ENCODE measurements at regions not wholly inside any gene's neighbourhood (a gene's known extent, or its start where the extent isn't known, plus 50 kb on each side); places are given as distances from the start of the nearest gene placed in this dataset.
"Not testable (repeated sequence)": the region's sequence is repeated elsewhere in the genome, so short reads cannot be mapped to it uniquely, and the experiment has no call there.

- DNase-seq (ENCODE audit: low spot score in 2 of 2) (no peak), FAIRE-seq (no peak)
Measured at GRCh38 chr12:105622220-105622619, 291.7 kb downstream of the C12orf75 start.

DNA sequence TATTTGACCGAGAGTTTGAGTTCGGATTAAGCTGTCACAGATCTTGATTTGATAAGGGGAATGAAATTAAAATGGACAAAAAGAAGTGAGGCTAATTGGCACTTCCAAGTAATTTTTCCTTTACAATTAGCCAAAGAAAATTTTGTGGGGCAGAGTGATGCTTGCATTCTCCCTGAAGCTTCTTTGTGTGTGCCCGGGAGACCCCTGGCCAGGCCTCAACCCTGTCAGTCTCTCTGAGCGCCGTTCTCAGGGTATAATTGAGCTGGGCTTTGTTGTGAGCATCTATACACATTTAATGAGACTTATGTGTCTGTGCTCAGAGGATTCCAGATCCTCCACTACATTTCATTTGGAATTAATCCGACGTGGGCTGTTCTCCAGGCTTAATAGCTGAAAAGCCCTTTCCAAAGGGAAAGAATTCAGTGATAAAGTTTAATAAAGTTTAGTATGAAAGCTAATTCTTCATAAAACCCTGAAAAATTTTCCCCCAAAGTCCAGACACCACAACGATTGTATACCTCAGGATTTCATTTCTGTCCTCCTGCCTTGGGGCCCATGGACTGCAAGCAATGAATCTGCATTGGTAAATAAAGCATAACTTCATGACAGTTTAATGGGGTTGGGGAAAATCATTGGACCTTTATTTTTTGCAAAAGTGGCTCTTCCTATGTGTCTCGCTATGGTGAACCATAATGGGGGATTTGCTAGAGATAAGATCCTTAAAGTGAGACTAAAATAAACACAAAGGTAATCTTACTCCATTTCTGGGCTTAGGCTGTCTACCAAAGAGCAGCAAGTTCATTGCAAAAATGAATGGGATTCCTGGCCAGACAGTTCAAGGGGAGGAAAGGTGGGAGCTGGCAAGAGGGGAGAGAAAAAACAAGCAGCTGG, 292.6 kb downstream of the C12orf75 start:
- no peak for FAIRE-seq

GRCh38 chr12:105626653-105627052, 296.2 kb downstream of the C12orf75 start:
- no peak for FAIRE-seq
- DNase-seq (ENCODE audit: low spot score in 2 of 2), result no peak

More for the DNA sequence above, 292.6 kb downstream of the C12orf75 start:
- no peak for DNase-seq (ENCODE audit: low spot score in 2 of 2)

GRCh38 chr12:105637470-105637869, 307.0 kb downstream of the C12orf75 start:
- DNase-seq (ENCODE audit: low spot score in 2 of 2) (no peak), FAIRE-seq (no peak)

- no peak for FAIRE-seq
Measured at GRCh38 chr12:105640761-105641160, 310.3 kb downstream of the C12orf75 start.

GRCh38 chr12:105641749-105642148, 311.3 kb downstream of the C12orf75 start:
- FAIRE-seq (no peak), DNase-seq (ENCODE audit: low spot score in 2 of 2) (no peak)

More at GRCh38 chr12:105640761-105641160, 310.3 kb downstream of the C12orf75 start:
- no peak for DNase-seq (ENCODE audit: low spot score in 2 of 2)

DNA sequence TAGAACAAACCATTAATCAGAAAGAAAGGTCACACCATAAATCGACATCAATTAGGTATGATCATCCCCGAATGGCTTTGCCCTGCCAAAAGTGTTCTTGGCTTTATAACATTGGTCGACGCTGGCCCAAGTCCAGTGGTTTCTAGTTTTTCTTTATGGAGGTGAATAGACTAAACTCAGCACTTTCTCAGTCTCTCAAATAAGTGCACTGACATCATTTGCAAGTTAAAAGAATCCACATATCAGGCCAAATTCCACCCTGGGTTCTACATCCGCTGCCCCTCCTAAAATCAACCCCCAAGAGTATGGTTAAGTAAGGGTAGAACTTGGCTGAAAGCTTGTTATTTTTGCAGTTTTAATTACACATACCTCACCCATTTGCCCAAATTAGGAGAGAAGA, 314.3 kb downstream of the C12orf75 start:
- DNase-seq (ENCODE audit: low spot score in 2 of 2) (no peak), FAIRE-seq (no peak)

DNA sequence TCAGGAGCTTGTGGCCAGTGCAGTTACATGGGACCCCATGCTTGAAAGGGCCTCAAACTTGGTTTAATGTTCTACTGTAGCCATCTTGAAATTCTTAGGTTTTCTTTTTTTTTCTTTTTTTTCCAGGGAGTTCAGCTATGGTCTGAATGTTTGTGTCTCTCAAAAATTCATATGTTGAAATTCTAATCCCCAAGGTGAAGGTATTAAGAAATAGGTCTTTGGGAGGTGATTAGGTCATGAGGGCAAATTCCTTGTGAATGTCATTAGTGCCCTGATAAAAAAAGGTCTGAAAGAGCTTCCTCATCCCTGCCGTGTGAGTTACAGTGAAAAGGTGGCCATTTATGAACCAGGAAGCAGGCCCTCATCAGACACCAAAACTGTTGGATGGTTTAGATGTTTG, 324.1 kb downstream of the C12orf75 start:
- FAIRE-seq, result no peak
- no peak for DNase-seq (ENCODE audit: low spot score in 2 of 2)

- FAIRE-seq (no peak), DNase-seq (ENCODE audit: low spot score in 2 of 2) (no peak)
Measured at GRCh38 chr12:105658389-105658788, 327.9 kb downstream of the C12orf75 start.

- DNase-seq (ENCODE audit: low spot score in 2 of 2) (no peak), FAIRE-seq (no peak)
Measured at GRCh38 chr12:105659355-105660075, 329.0 kb downstream of the C12orf75 start.

DNA sequence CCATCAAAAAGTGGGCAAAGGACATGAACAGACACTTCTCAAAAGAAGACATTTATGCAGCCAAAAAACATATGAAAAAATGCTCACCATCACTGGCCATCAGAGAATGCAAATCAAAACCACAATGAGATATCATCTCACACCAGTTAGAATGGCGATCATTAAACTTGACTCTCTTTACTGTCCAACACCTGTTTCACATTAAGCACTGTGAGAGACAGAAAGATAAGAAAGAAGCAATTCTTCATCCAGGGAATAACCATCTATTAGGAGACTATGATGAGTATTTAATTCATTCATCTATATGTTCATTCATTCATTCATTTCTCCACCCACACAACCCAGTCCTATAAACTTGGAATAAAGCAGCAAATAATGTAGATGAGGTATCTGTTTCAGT, 334.3 kb downstream of the C12orf75 start:
- not testable (repeated sequence) for FAIRE-seq; DNase-seq (ENCODE audit: low spot score in 2 of 2)

DNA sequence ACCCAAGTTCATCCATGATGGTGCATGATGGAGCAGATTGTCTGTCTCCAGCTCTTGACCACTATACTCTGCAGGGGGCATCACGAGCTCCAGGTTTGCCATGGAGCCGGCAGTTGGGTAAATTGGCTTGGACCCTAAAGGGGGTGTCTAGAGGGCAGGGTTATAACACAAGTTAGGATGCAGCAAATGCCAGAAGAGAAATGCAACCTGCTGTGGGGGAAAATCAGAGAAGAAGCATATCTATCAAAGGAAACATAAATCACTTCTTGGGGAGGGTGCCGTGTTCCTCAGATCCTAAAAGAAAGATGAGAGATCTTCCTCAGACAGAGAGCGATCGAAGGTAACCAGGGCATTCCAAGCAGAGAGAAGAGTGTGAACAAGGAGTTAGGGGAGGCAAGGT, 334.9 kb downstream of the C12orf75 start:
- no peak for DNase-seq (ENCODE audit: low spot score in 2 of 2)
- no peak for FAIRE-seq

- DNase-seq (ENCODE audit: low spot score in 2 of 2) (no peak), FAIRE-seq (no peak)
Measured at GRCh38 chr12:105667973-105668743, 337.7 kb downstream of the C12orf75 start.

- FAIRE-seq (no peak), DNase-seq (ENCODE audit: low spot score in 2 of 2) (no peak)
Measured at GRCh38 chr12:105670672-105671071, 340.2 kb downstream of the C12orf75 start.

DNA sequence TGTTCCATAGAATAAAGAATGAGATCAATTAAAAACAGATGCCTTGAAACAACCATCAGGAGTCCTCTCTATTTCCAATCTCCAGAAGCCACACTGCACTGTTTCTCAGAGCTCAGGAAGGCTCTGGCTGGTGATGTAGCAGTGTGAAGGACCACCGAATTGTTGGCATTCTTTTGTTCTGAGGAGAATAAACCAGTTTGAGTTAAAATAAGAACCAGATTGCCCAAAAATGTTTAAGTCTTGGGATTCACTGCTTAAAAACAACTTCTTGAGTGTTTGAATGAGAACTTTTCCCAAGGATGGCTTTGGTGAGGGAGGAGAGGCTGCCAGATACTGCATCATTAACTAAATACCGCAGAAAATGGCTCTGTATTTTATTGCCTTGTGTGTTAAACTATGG, 341.2 kb downstream of the C12orf75 start:
- FAIRE-seq, result no peak
- no peak for DNase-seq (ENCODE audit: low spot score in 2 of 2)

GRCh38 chr12:105672121-105672975, 341.9 kb downstream of the C12orf75 start:
- DNase-seq (ENCODE audit: low spot score in 2 of 2) (no peak), FAIRE-seq (no peak)

- FAIRE-seq, result no peak
Measured at GRCh38 chr12:105674871-105675699, 344.6 kb downstream of the C12orf75 start.

DNA sequence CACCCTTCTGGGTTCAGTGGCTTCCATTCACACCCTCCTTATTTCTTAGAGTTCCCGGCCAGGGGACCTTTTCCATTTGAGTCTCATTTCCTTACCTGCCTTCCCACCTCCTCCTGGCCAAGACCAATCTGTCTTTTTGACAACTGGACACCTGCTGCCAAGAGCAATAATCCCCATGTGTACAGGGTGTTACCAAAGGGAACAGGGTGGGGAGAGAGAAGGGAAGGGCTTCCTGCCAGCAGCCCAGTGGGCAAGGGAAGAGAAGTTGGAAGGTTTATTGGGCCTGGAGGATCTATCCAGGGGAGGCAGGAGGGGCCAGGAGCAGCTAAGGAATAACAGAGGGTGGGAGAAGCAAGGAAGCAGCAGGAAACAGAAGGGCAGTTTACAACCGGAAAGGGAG, 346.2 kb downstream of the C12orf75 start:
- FAIRE-seq (no peak), DNase-seq (ENCODE audit: low spot score in 2 of 2) (no peak)

More at GRCh38 chr12:105674871-105675699, 344.6 kb downstream of the C12orf75 start:
- no peak for DNase-seq (ENCODE audit: low spot score in 2 of 2)

DNA sequence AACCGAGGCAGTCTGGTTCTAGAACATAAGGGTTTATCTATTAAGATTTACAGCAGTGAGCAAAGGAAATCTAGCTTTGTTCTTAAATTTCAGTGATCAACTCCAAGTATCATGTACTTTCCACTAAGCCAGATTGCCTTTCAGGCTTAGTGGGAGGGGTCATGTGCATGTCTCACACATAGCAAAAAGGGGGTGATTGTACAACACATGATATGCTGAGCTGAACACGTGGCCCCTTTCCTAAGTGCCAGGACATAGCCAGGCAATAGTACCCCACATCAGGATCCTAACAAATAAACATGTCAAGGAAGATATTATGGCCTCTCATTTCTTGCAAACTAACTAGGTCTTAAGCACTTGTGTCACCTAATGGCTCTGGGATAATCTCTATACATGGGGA, 347.2 kb downstream of the C12orf75 start:
- DNase-seq (ENCODE audit: low spot score in 2 of 2) (no peak), FAIRE-seq (no peak)

Measured in frontal cortex (tissue), 3 donors.